ENCODE measurements at regions not wholly inside any gene's neighbourhood (a gene's known extent, or its start where the extent isn't known, plus 50 kb on each side); places are given as distances from the start of the nearest gene placed in this dataset.

- Mint-ChIP-seq H3K27me3 (ENCODE audit: low read depth in 2 of 2) (peaks cover 2 to 6% of the 10 kb centered on the region in 2 donors), H3K9me3 (no peaks in the 10 kb centered on the region), H3K4me3 (no peak overlapping the region), H3K36me3 (no peaks in the 10 kb centered on the region), H3K4me1 (no peaks in the 10 kb centered on the region), H3K27ac (no peak overlapping the region)
- Histone ChIP-seq H3K27me3 (ENCODE audit: control insufficient read depth, insufficient read depth, low read length) (no peaks in the 10 kb centered on the region), H3K36me3 (ENCODE audit: control insufficient read depth, insufficient read depth, low read length) (no peaks in the 10 kb centered on the region), H3K9me3 (ENCODE audit: control insufficient read depth, insufficient read depth, low read length) (no peaks in the 10 kb centered on the region), H3K27ac (ENCODE audit: low read length) (no peak overlapping the region), H3K4me3 (ENCODE audit: low read length) (no peak overlapping the region), H3K4me1 (ENCODE audit: control insufficient read depth, insufficient read depth, low read length) (no peaks in the 10 kb centered on the region)
- WGBS (ENCODE audit: insufficient coverage): 92% methylated on average over 13 of the region's 13 CpGs
- ATAC-seq: no peak
- TF ChIP-seq CTCF (IDR thresholded peaks at IDR 0.05): no peak
- intact Hi-C loops (cut with micrococcal nuclease): no loop called here
- DNase-seq: no peak
Measured at GRCh38 chr9:129247285-129248153, 69.5 kb upstream of the IER5L start.

- no peak overlapping the region for H3K27ac Mint-ChIP-seq
- no peak overlapping the region for H3K4me3 Mint-ChIP-seq
- H3K4me3 ChIP-seq (ENCODE audit: low read length): no peak overlapping the region
- no peaks in the 10 kb centered on the region for H3K9me3 ChIP-seq (ENCODE audit: control insufficient read depth, insufficient read depth, low read length)
- no peaks in the 10 kb centered on the region for H3K36me3 Mint-ChIP-seq
- TF ChIP-seq CTCF (IDR thresholded peaks at IDR 0.05): no peak
- no peaks in the 10 kb centered on the region for H3K4me1 ChIP-seq (ENCODE audit: control insufficient read depth, insufficient read depth, low read length)
- WGBS (ENCODE audit: insufficient coverage): 83% methylated on average over 15 of the region's 15 CpGs
- DNase-seq (no peak), ATAC-seq (no peak)
- H3K27ac ChIP-seq (ENCODE audit: low read length): no peak overlapping the region
- H3K27me3 ChIP-seq (ENCODE audit: control insufficient read depth, insufficient read depth, low read length): no peaks in the 10 kb centered on the region
- H3K4me1 Mint-ChIP-seq: no peaks in the 10 kb centered on the region
- no peaks in the 10 kb centered on the region for H3K9me3 Mint-ChIP-seq
- intact Hi-C loops (cut with micrococcal nuclease): no loop called here
- no peaks in the 10 kb centered on the region for H3K36me3 ChIP-seq (ENCODE audit: control insufficient read depth, insufficient read depth, low read length)
- H3K27me3 Mint-ChIP-seq (ENCODE audit: low read depth in 2 of 2): no peaks in the 10 kb centered on the region
Measured at GRCh38 chr9:129245276-129245675, 67.2 kb upstream of the IER5L start.

GRCh38 chr9:129242971-129243561 is 65.0 kb upstream of the IER5L start:
- no peak for DNase-seq
- 90% methylated on average over 20 of the region's 20 CpGs for WGBS (ENCODE audit: insufficient coverage)
- Mint-ChIP-seq H3K4me3 (no peak overlapping the region), H3K9me3 (no peaks in the 10 kb centered on the region), H3K36me3 (no peaks in the 10 kb centered on the region), H3K27ac (no peak overlapping the region), H3K4me1 (peaks cover 0 to 3% of the 10 kb centered on the region in 2 donors), H3K27me3 (ENCODE audit: low read depth in 2 of 2) (no peaks in the 10 kb centered on the region)
- intact Hi-C loops (cut with micrococcal nuclease): no loop called here
- H3K9me3 ChIP-seq (ENCODE audit: control insufficient read depth, insufficient read depth, low read length): no peaks in the 10 kb centered on the region
- H3K36me3 ChIP-seq (ENCODE audit: control insufficient read depth, insufficient read depth, low read length): no peaks in the 10 kb centered on the region
- H3K4me3 ChIP-seq (ENCODE audit: low read length): no peak overlapping the region
- H3K27me3 ChIP-seq (ENCODE audit: control insufficient read depth, insufficient read depth, low read length): no peaks in the 10 kb centered on the region
- ATAC-seq: no peak
- TF ChIP-seq CTCF (IDR thresholded peaks at IDR 0.05): no peak
- no peaks in the 10 kb centered on the region for H3K4me1 ChIP-seq (ENCODE audit: control insufficient read depth, insufficient read depth, low read length)
- no peak overlapping the region for H3K27ac ChIP-seq (ENCODE audit: low read length)

Data from natural killer cell (primary cell).